Activated effector memory CD4-positive, alpha-beta T cell treated with anti-CD3 and anti-CD28 coated beads, Interleukin-2, amount 50 U/mL, for 16 hours (primary cell): ENCODE measurements at regions not wholly inside any gene's neighbourhood (a gene's known extent, or its start where the extent isn't known, plus 50 kb on each side); places are given as distances from the start of the nearest gene placed in this dataset.
"Not testable (repeated sequence)": the region's sequence is repeated elsewhere in the genome, so short reads cannot be mapped to it uniquely, and the experiment has no call there.

Experiments
- DNase-seq: peaks from one replicate; pipeline ENCODE4 v3.0.0-alpha.2; 2020

GRCh38 chr7:25725451-25725850 lies 426.5 kb upstream of the NFE2L3 start:
- DNase-seq = no peak

- no peak for DNase-seq
Observed at GRCh38 chr7:25726170-25726780, 425.7 kb upstream of the NFE2L3 start.

- no peak for DNase-seq
Observed at GRCh38 chr7:25726781-25727311, 425.2 kb upstream of the NFE2L3 start.

- no peak for DNase-seq
Observed at GRCh38 chr7:25727446-25727845, 424.6 kb upstream of the NFE2L3 start.

- no peak for DNase-seq
Observed at GRCh38 chr7:25727876-25728275, 424.1 kb upstream of the NFE2L3 start.

- DNase-seq = no peak
Observed at GRCh38 chr7:25731068-25731845, 420.7 kb upstream of the NFE2L3 start.

- no peak for DNase-seq
Observed at GRCh38 chr7:25731846-25732245, 420.2 kb upstream of the NFE2L3 start.

- DNase-seq = no peak
Observed at GRCh38 chr7:25732766-25733217, 419.2 kb upstream of the NFE2L3 start.

GRCh38 chr7:25735674-25736242 lies 416.2 kb upstream of the NFE2L3 start:
- DNase-seq = no peak

- no peak for DNase-seq
Observed at GRCh38 chr7:25738528-25738927, 413.5 kb upstream of the NFE2L3 start.

- no peak for DNase-seq
Observed at GRCh38 chr7:25739143-25739542, 412.9 kb upstream of the NFE2L3 start.

- no peak for DNase-seq
Observed at GRCh38 chr7:25742316-25742715, 409.7 kb upstream of the NFE2L3 start.

GRCh38 chr7:25743670-25744451 lies 408.1 kb upstream of the NFE2L3 start:
- DNase-seq = not testable (repeated sequence)

- DNase-seq = no peak
Observed at GRCh38 chr7:25750744-25751508, 401.1 kb upstream of the NFE2L3 start.

- no peak for DNase-seq
Observed at GRCh38 chr7:25752154-25752553, 399.8 kb upstream of the NFE2L3 start.

- no peak for DNase-seq
Observed at GRCh38 chr7:25752967-25753791, 398.8 kb upstream of the NFE2L3 start.

GRCh38 chr7:25753837-25754236 lies 398.2 kb upstream of the NFE2L3 start:
- no peak for DNase-seq

GRCh38 chr7:25754333-25754732 lies 397.7 kb upstream of the NFE2L3 start:
- DNase-seq = no peak

- DNase-seq = no peak
Observed at GRCh38 chr7:25754751-25755150, 397.2 kb upstream of the NFE2L3 start.

- DNase-seq = no peak
Observed at GRCh38 chr7:25756601-25757000, 395.4 kb upstream of the NFE2L3 start.

GRCh38 chr7:25758559-25758958 lies 393.4 kb upstream of the NFE2L3 start:
- DNase-seq = no peak
